HEK293 (cell line): ENCODE measurements at regions not wholly inside any gene's neighbourhood (a gene's known extent, or its start where the extent isn't known, plus 50 kb on each side); places are given as distances from the start of the nearest gene placed in this dataset.

Source experiments
- CTCF ChIA-PET: fragments of 350-600 bp; formaldehyde crosslinking; extraction: SDS; loops from one replicate; lab custom pipeline; 2021; ENCODE audit warnings: antibody characterized with exemption; lab: Yijun Ruan, JAX
- POLR2A ChIA-PET: fragments of 300-600 bp; formaldehyde crosslinking; extraction: SDS; loops from one replicate; lab custom pipeline; 2020; ENCODE audit warnings: antibody characterized with exemption, inconsistent platforms; lab: Yijun Ruan, JAX
- H3K27ac ChIP-seq: fragments of 200-500 bp; sonication (Bioruptor generic); 2 replicates; pipeline ENCODE4 v1.5.1; 2014; ENCODE audit warnings: low read depth, low read length, control low read depth, inconsistent platforms; ENCODE audit errors: extremely low read depth
- H3K36me3 ChIP-seq, 2 experiments: fragments of 200-500 bp in 1 of 2; sonication (Bioruptor generic) in 1 of 2; 1 replicate in 1 of 2; 2 replicates in 1 of 2; pipeline ENCODE4 v1.5.1; 2014 to 2017; ENCODE audit warnings: inconsistent platforms in 2 of 2, low read length in 2 of 2; ENCODE audit not compliant: control insufficient read depth in 2 of 2, insufficient read depth in 1 of 2
- H3K4me1 ChIP-seq: fragments of 200-500 bp; sonication (Bioruptor generic); 2 replicates; pipeline ENCODE4 v1.5.1; 2014; ENCODE audit warnings: mild to moderate bottlenecking, low read length, inconsistent platforms; ENCODE audit not compliant: control insufficient read depth, insufficient read depth
- H3K4me3 ChIP-seq: 2 replicates; pipeline ENCODE4 v1.5.1; 2011; ENCODE audit warnings: low read depth, mild to moderate bottlenecking, control low read depth, low read length, moderate library complexity
- H3K9me3 ChIP-seq: fragments of 200-500 bp; sonication (Bioruptor generic); 2 replicates; pipeline ENCODE4 v1.5.1; 2014; ENCODE audit warnings: low read depth, low read length, inconsistent platforms; ENCODE audit not compliant: control insufficient read depth, insufficient read depth
- BCL11B ChIP-seq: fragments of 450-650 bp; formaldehyde crosslinking; IDR thresholded peaks from 2 replicates; pipeline ENCODE4 v1.5.1; 2016; ENCODE audit warnings: low read depth, missing biosample characterization, missing genetic modification characterization
- GLI4 ChIP-seq: fragments of 450-650 bp; formaldehyde crosslinking; IDR thresholded peaks from 2 replicates; pipeline ENCODE4 v1.5.1; 2016; ENCODE audit warnings: missing biosample characterization, missing genetic modification characterization
- HOXD13 ChIP-seq: sonication (generic); formaldehyde crosslinking; IDR thresholded peaks from 2 replicates; pipeline ENCODE4 v1.8.0; 2022; ENCODE audit warnings: missing genetic modification reagents, borderline replicate concordance
- KLF17 ChIP-seq: fragments of 450-650 bp; formaldehyde crosslinking; IDR thresholded peaks from 2 replicates; pipeline ENCODE4 v1.5.1; 2016; ENCODE audit warnings: missing biosample characterization, missing genetic modification characterization
- OSR2 ChIP-seq: fragments of 450-650 bp; formaldehyde crosslinking; IDR thresholded peaks from 2 replicates; pipeline ENCODE4 v1.5.1; 2016; ENCODE audit warnings: missing biosample characterization, missing genetic modification characterization
- PRDM4 ChIP-seq: fragments of 450-650 bp; formaldehyde crosslinking; IDR thresholded peaks from 2 replicates; pipeline ENCODE4 v1.5.1; 2017; ENCODE audit warnings: missing biosample characterization, missing genetic modification characterization
- ZFP41 ChIP-seq: fragments of 450-650 bp; formaldehyde crosslinking; IDR thresholded peaks from 2 replicates; pipeline ENCODE4 v1.5.1; 2016; ENCODE audit warnings: missing biosample characterization, missing genetic modification characterization, borderline replicate concordance
- ZIC2 ChIP-seq: fragments of 450-650 bp; formaldehyde crosslinking; IDR thresholded peaks from 2 replicates; pipeline ENCODE4 v1.5.1; 2016; ENCODE audit warnings: missing biosample characterization, missing genetic modification characterization
- ZNF10 ChIP-seq: fragments of 450-650 bp; formaldehyde crosslinking; IDR thresholded peaks from 2 replicates; pipeline ENCODE4 v1.5.1; 2017; ENCODE audit warnings: missing biosample characterization, missing genetic modification characterization
- ZNF155 ChIP-seq: fragments of 450-650 bp; formaldehyde crosslinking; IDR thresholded peaks from 2 replicates; pipeline ENCODE4 v1.5.1; 2016; ENCODE audit warnings: missing biosample characterization, missing genetic modification characterization
- ZNF24 ChIP-seq: fragments of 450-650 bp; formaldehyde crosslinking; IDR thresholded peaks from 2 replicates; pipeline ENCODE4 v1.5.1; 2016; ENCODE audit warnings: missing biosample characterization, missing genetic modification characterization
- ZNF280C ChIP-seq: fragments of 450-650 bp; formaldehyde crosslinking; IDR thresholded peaks from 2 replicates; pipeline ENCODE4 v1.5.1; 2016; ENCODE audit warnings: missing biosample characterization, missing genetic modification characterization
- ZNF335 ChIP-seq: fragments of 450-650 bp; formaldehyde crosslinking; conservative IDR thresholded peaks from 2 replicates; pipeline ENCODE4 v1.5.1; 2016; ENCODE audit warnings: missing biosample characterization, missing genetic modification characterization
- ZNF350 ChIP-seq: fragments of 450-650 bp; formaldehyde crosslinking; IDR thresholded peaks from 2 replicates; pipeline ENCODE4 v1.5.0; 2017; ENCODE audit warnings: missing biosample characterization, mild to moderate bottlenecking, missing genetic modification characterization
- ZNF391 ChIP-seq: fragments of 450-650 bp; formaldehyde crosslinking; IDR thresholded peaks from 2 replicates; pipeline ENCODE4 v1.5.1; 2016; ENCODE audit warnings: low read depth, missing biosample characterization, missing genetic modification characterization, borderline replicate concordance
- ZNF596 ChIP-seq: fragments of 450-650 bp; IDR thresholded peaks from 2 replicates; pipeline ENCODE4 v1.5.0; 2018; ENCODE audit warnings: missing biosample characterization, mild to moderate bottlenecking, missing genetic modification characterization, moderate library complexity
- ZNF624 ChIP-seq: fragments of 450-650 bp; formaldehyde crosslinking; IDR thresholded peaks from 2 replicates; pipeline ENCODE4 v1.5.1; 2017; ENCODE audit warnings: missing biosample characterization, missing genetic modification characterization
- ZNF654 ChIP-seq: fragments of 450-650 bp; formaldehyde crosslinking; IDR thresholded peaks from 2 replicates; pipeline ENCODE4 v1.5.1; 2016; ENCODE audit warnings: low read depth, missing biosample characterization, missing genetic modification characterization
- ZNF768 ChIP-seq: fragments of 450-650 bp; formaldehyde crosslinking; IDR thresholded peaks from 2 replicates; pipeline ENCODE4 v1.5.1; 2018; ENCODE audit warnings: missing biosample characterization, mild to moderate bottlenecking, missing genetic modification characterization
- ZNF785 ChIP-seq: fragments of 450-650 bp; formaldehyde crosslinking; IDR thresholded peaks from 2 replicates; pipeline ENCODE4 v1.5.1; 2016; ENCODE audit warnings: missing biosample characterization, missing genetic modification characterization
- ZNF830 ChIP-seq: fragments of 450-650 bp; IDR thresholded peaks from 2 replicates; pipeline ENCODE4 v1.5.0; 2018; ENCODE audit warnings: missing biosample characterization, missing genetic modification characterization, low read depth, mild to moderate bottlenecking, moderate library complexity
- TF ChIP-seq, protein P1 (sequence below): fragments of 450-650 bp; formaldehyde crosslinking; IDR thresholded peaks from 2 replicates; pipeline ENCODE4 v1.5.1; 2016; ENCODE audit warnings: missing biosample characterization, missing genetic modification characterization
- TF ChIP-seq, protein P2 (sequence below): fragments of 450-650 bp; formaldehyde crosslinking; IDR thresholded peaks from 2 replicates; pipeline ENCODE4 v1.5.1; 2016; ENCODE audit warnings: missing biosample characterization, missing genetic modification characterization, borderline replicate concordance

DNA sequence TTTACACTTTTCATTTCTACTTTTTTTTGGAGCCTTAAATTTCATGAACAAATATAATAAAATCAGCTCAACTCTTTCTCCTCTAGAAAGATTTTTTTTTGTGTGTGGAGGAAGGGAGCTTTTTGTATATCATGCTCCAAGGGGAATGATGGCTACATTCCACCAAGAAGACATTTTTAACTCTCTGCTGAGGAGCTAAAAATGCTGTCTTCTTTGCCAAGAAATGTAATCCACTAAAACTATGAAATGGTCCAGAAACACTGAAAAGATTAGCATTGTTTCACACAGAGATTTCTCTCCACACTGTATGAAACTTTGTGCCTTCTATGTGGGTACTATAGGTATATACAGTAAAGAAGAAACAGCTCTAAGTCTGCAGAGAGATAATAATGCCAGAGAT is 74.1 kb upstream of the ANK3 start (continued):
- no peak for TF ChIP-seq ZNF624 (tag by site-specific recombination)
- no peak for TF ChIP-seq ZNF785 (tag by site-specific recombination)
- no peak for TF ChIP-seq ZNF350 (tag by site-specific recombination)

DNA sequence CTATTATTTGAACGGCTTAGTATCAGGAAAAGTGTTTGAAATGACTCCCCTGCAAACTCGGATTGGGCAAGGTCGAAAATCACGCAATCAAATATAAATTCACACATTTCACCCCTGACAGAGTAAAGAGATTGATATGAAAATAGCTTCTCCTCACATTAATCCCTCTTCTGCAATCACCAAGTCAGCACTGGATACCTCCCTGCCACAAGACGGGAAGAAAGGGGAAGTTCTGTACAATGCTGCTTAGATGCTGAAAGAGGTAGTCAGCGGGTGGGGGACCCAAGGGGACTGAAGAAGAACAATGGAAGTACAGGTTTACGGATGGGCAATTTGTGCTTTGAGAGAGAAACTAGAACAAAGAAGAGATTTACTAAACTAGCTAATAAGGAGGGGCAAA is 72.0 kb upstream of the ANK3 start:
- no peaks in the 10 kb centered on the region for H3K9me3 ChIP-seq
- H3K36me3 ChIP-seq: no peaks in the 10 kb centered on the region
- POLR2A ChIA-PET: no interaction called here
- H3K4me3 ChIP-seq: no peak overlapping the region
- no peaks in the 10 kb centered on the region for H3K4me1 ChIP-seq
- no peak overlapping the region for H3K27ac ChIP-seq
- CTCF ChIA-PET: interaction anchor here (2.1 kb wide), 1 partner anchor 185 kb away, joined by 5 read pairs; no protein-coding TSS in a partner anchor
- TF ChIP-seq BCL11B (tag by site-specific recombination): no peak
- TF ChIP-seq, protein P1, sequence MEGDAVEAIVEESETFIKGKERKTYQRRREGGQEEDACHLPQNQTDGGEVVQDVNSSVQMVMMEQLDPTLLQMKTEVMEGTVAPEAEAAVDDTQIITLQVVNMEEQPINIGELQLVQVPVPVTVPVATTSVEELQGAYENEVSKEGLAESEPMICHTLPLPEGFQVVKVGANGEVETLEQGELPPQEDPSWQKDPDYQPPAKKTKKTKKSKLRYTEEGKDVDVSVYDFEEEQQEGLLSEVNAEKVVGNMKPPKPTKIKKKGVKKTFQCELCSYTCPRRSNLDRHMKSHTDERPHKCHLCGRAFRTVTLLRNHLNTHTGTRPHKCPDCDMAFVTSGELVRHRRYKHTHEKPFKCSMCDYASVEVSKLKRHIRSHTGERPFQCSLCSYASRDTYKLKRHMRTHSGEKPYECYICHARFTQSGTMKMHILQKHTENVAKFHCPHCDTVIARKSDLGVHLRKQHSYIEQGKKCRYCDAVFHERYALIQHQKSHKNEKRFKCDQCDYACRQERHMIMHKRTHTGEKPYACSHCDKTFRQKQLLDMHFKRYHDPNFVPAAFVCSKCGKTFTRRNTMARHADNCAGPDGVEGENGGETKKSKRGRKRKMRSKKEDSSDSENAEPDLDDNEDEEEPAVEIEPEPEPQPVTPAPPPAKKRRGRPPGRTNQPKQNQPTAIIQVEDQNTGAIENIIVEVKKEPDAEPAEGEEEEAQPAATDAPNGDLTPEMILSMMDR (tag by site-specific recombination): no peak
- TF ChIP-seq GLI4 (tag by site-specific recombination): no peak
- no peak for TF ChIP-seq ZIC2 (tag by site-specific recombination)
- TF ChIP-seq, protein P2, sequence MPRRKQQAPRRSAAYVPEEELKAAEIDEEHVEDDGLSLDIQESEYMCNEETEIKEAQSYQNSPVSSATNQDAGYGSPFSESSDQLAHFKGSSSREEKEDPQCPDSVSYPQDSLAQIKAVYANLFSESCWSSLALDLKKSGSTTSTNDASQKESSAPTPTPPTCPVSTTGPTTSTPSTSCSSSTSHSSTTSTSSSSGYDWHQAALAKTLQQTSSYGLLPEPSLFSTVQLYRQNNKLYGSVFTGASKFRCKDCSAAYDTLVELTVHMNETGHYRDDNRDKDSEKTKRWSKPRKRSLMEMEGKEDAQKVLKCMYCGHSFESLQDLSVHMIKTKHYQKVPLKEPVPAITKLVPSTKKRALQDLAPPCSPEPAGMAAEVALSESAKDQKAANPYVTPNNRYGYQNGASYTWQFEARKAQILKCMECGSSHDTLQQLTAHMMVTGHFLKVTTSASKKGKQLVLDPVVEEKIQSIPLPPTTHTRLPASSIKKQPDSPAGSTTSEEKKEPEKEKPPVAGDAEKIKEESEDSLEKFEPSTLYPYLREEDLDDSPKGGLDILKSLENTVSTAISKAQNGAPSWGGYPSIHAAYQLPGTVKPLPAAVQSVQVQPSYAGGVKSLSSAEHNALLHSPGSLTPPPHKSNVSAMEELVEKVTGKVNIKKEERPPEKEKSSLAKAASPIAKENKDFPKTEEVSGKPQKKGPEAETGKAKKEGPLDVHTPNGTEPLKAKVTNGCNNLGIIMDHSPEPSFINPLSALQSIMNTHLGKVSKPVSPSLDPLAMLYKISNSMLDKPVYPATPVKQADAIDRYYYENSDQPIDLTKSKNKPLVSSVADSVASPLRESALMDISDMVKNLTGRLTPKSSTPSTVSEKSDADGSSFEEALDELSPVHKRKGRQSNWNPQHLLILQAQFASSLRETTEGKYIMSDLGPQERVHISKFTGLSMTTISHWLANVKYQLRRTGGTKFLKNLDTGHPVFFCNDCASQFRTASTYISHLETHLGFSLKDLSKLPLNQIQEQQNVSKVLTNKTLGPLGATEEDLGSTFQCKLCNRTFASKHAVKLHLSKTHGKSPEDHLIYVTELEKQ (tag by site-specific recombination): no peak
- no peak for TF ChIP-seq ZNF654 (tag by site-specific recombination)
- no peak for TF ChIP-seq ZNF155 (tag by site-specific recombination)
- TF ChIP-seq ZNF830 (tag by site-specific recombination): no peak
- no peak for TF ChIP-seq ZNF391 (tag by site-specific recombination)
- TF ChIP-seq KLF17 (tag by site-specific recombination): no peak
- no peak for TF ChIP-seq ZFP41 (tag by site-specific recombination)
- no peak for TF ChIP-seq HOXD13 (CRISPR knock-in tag)
- TF ChIP-seq OSR2 (tag by site-specific recombination): no peak
- no peak for TF ChIP-seq PRDM4
- no peak for TF ChIP-seq ZNF768 (tag by site-specific recombination)
- TF ChIP-seq ZNF24: no peak
- TF ChIP-seq ZNF335 (tag by site-specific recombination): no peak
- no peak for TF ChIP-seq ZNF596 (tag by site-specific recombination)
- TF ChIP-seq ZNF280C (tag by site-specific recombination): no peak
- no peak for TF ChIP-seq ZNF10
